OCI-LY7 (cell line): ENCODE measurements at regions not wholly inside any gene's neighbourhood (a gene's known extent, or its start where the extent isn't known, plus 50 kb on each side); places are given as distances from the start of the nearest gene placed in this dataset.

ENCODE experiments used
- CTCF ChIP-seq: fragments of 200-600 bp; sonication (generic); conservative IDR thresholded peaks from 2 replicates; pipeline ENCODE4 v1.5.1; 2014; ENCODE audit warnings: mild to moderate bottlenecking, antibody characterized with exemption, low read length, moderate library complexity, mixed read lengths
- EZH2phosphoT487 ChIP-seq: fragments of 200-600 bp; sonication (generic); IDR thresholded peaks from 2 replicates; pipeline ENCODE4 v1.6.1; 2018; ENCODE audit warnings: low read depth, borderline replicate concordance, mild to moderate bottlenecking, mixed run types, antibody characterized with exemption, low read length, moderate library complexity, mixed read lengths

GRCh38 chr5:43839218-43839617, 236.2 kb downstream of the NNT start:
- TF ChIP-seq CTCF (no peak), EZH2phosphoT487 (no peak)
